ENCODE measurements at regions not wholly inside any gene's neighbourhood (a gene's known extent, or its start where the extent isn't known, plus 50 kb on each side); places are given as distances from the start of the nearest gene placed in this dataset.
A peak's percentile ranks its signal among the peaks of the same experiment; 100 is the strongest.

DNA sequence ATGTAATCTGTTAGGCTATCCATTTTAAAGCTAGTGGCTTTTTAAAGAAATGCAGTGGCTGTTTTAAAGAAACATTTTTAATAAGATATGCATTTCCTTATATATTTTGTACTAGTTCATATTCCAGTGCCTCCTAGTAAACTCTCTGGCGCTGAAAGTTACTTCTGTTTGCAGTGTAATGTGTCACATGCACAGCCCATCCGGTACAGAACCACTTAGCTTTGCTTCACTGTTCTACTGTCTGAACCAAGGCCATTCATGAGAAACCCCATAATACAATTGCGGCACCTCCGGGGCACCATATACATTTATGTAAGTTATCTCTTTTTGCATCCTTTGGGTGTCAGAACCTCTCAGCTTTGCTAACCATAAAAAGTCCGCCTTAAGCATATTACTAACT is 114.6 kb upstream of the KCTD1 start:
- ATAC-seq, result peak; percentile 68
- Histone ChIP-seq H3K36me3 (no peaks in the 10 kb centered on the region), H3K4me1 (peaks cover 2% of the 10 kb centered on the region), H3K9me3 (no peaks in the 10 kb centered on the region), H3K27ac (no peak overlapping the region), H3K27me3 (no peaks in the 10 kb centered on the region), H3K4me3 (no peak overlapping the region)
- TF ChIP-seq, protein P1, sequence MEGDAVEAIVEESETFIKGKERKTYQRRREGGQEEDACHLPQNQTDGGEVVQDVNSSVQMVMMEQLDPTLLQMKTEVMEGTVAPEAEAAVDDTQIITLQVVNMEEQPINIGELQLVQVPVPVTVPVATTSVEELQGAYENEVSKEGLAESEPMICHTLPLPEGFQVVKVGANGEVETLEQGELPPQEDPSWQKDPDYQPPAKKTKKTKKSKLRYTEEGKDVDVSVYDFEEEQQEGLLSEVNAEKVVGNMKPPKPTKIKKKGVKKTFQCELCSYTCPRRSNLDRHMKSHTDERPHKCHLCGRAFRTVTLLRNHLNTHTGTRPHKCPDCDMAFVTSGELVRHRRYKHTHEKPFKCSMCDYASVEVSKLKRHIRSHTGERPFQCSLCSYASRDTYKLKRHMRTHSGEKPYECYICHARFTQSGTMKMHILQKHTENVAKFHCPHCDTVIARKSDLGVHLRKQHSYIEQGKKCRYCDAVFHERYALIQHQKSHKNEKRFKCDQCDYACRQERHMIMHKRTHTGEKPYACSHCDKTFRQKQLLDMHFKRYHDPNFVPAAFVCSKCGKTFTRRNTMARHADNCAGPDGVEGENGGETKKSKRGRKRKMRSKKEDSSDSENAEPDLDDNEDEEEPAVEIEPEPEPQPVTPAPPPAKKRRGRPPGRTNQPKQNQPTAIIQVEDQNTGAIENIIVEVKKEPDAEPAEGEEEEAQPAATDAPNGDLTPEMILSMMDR (IDR thresholded peaks at IDR 0.05), result no peak
- intact Hi-C loops (cut with DNase I), result no loop called here
- no peak for DNase-seq

DNA sequence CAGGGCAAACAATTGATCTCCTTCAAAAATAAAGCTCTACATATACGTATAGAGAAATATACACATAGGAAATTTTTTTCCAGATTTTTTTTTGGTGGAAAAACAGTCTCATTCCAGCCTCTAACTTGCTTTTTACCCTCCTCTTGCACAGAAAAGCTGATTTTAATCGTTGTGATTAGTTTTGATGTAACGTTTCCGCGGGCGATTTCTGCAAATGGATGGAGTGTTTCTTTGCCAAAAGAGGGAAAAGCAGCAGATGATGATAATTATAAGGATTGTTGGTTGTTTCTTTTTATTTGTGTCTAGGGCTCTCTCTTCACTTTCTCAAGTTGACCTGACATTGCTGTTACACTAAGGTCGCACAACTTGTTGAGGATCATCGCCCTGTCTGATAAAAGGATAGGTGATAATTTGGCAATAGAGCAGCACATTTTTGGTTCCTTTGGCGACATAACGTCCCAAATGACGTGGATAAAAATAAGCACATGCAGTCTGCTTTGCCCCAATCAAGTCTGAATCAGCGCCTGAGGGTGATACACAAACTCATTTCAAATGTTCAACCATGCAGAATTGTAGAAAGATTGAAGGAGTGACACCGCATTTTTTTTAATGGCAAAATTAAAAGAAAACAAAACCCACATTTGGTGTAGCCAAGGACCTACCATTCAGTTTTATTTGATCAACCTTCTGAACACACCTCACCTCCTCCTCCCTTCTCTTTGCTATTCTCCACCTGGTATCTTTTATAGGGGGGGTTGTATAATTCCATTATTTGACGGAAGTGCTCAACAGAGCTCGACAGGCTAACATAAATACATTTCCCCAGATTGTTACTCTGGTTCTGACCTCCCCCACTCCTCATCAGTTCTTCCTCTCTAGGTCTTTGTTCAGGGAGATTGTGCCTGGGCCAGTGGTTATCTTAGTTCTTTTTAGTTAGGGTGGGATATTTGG is 109.6 kb upstream of the KCTD1 start:
- TF ChIP-seq, protein P1 (IDR thresholded peaks at IDR 0.05), result no peak
- Histone ChIP-seq H3K4me1 (peaks cover 13% of the 10 kb centered on the region), H3K27me3 (no peaks in the 10 kb centered on the region), H3K27ac (peak overlapping the region; percentile 82), H3K4me3 (peak overlapping the region; percentile 65), H3K36me3 (no peaks in the 10 kb centered on the region), H3K9me3 (no peaks in the 10 kb centered on the region)
- intact Hi-C loops (cut with DNase I), result no loop called here
- DNase-seq, result no peak
- no peak for ATAC-seq

DNA sequence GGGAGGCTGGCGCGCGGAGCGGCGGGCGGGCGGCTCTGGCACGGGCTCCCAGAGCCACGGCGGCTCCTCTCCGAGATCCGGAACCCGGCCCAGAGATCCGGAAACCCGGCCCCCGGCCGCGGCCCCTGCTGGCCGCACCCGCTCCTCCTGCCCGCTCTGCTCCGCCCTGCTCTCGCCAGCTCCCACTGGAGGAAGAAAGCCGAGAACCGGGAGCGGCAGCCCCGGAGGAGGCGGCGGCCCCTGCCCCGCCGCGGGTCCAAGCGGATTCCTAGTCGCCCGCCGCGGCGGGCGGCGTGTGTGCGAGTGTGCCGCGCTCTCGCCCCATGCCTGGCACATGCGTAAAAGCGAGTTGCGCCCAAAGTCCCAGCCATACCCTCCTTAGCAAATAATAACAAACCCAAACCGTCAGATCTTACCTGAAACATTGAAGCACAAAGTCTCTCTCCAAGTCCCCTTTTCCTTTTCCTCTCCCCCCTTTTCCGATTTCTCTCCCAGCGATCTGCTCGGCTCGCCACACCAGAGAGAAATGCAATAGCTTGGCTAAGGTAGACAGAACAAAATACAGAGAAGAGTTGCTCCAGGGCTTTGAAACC is 108.7 kb upstream of the KCTD1 start:
- Histone ChIP-seq H3K27ac (peak overlapping the region; percentile 82), H3K9me3 (no peaks in the 10 kb centered on the region), H3K27me3 (no peaks in the 10 kb centered on the region), H3K4me3 (peak overlapping the region; percentile 65), H3K4me1 (peaks cover 13% of the 10 kb centered on the region), H3K36me3 (no peaks in the 10 kb centered on the region)
- DNase-seq (peak; percentile 92), ATAC-seq (peak; percentile 90)
- TF ChIP-seq, protein P1 (IDR thresholded peaks at IDR 0.05), result peak; percentile 35
- intact Hi-C loops (cut with DNase I), result no loop called here

DNA sequence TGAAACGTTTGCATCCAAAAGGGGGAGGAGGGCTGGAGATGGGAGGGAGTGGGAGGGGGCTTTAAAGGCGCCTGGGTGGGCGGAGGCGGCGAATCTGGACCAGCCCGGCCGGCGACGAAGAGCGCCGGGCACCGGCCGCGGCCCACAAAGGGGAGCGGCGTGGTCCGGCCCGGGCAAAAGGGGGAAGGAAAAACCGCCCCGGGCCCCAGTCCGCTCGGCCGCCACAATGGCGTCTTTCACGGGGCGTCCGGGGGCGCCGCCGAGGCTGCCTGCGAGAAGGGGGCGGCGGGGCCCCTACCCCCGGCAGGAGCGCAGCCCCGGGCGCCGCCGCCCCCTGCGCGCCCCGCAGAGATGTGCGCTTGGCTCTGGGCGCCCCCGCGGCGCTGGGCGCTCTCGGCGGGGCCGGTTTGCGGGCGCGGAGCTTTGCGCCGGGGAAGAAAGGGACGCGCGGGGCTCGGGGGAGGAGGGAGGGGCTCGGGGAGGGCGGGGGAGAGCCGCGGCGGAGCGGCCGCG is 108.1 kb upstream of the KCTD1 start:
- peaks cover 13% of the 10 kb centered on the region for H3K4me1 ChIP-seq
- intact Hi-C loops (cut with DNase I), result no loop called here
- ATAC-seq (peak; percentile 36), DNase-seq (peak; percentile 70)
- peak overlapping the region; percentile 82 for H3K27ac ChIP-seq
- H3K27me3 ChIP-seq, result no peaks in the 10 kb centered on the region
- H3K9me3 ChIP-seq, result no peaks in the 10 kb centered on the region
- no peaks in the 10 kb centered on the region for H3K36me3 ChIP-seq
- TF ChIP-seq, protein P1 (IDR thresholded peaks at IDR 0.05), result no peak
- peak overlapping the region; percentile 65 for H3K4me3 ChIP-seq

DNA sequence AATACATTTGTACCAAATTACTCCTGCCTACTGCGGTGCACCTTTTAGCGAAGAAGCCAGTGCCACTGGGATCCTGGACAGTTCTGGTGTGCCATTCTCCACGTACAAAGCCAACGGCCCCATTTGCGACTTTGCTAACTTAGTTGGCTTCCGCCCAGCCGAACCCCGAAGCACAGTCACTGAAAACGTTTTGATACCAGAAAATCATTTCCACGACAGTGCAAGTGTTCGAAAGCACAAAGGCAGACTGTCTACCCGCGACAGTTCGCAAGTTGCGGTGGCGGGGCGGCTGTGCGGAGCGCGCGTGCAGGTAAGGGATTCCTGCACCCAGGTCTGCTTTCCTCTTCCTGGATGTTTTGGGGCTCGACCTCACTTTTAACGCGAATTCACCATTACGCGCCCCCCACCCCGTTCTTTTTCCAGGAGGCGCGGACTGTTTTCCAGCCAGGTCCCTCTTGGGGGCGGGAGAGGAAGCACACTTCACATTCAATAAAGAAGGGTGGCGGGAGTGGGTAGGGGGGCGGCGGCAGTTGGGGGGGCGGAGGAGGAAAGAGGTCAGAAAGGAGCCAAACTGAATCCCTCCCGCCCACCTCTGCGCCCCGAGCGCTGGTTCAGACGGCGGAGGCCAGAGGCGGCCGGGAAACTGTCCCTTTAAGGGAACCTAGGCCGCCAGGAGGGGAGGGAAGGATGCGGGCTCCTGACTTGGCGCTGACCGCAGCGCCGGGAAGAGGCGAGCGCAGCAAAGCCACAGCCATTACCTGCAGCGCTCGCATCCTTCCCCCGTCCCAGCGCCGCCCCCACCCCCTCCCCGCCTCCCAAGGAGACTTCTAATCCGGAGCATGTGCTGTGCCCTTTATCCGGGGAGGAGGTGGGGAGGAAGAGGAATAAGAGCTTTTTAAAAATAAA is 107.4 kb upstream of the KCTD1 start:
- TF ChIP-seq, protein P1 (IDR thresholded peaks at IDR 0.05), result peak; percentile 12
- Histone ChIP-seq H3K4me1 (peaks cover 13% of the 10 kb centered on the region), H3K9me3 (no peaks in the 10 kb centered on the region), H3K36me3 (no peaks in the 10 kb centered on the region), H3K27ac (peak overlapping the region; percentile 82), H3K4me3 (peak overlapping the region; percentile 65), H3K27me3 (no peaks in the 10 kb centered on the region)
- peak; percentile 81 for ATAC-seq
- intact Hi-C loops (cut with DNase I), result no loop called here
- DNase-seq, result peak; percentile 82

All from upper lobe of right lung (tissue), 1 donor.